HG03521 (cell line): ENCODE measurements at regions not wholly inside any gene's neighbourhood (a gene's known extent, or its start where the extent isn't known, plus 50 kb on each side); places are given as distances from the start of the nearest gene placed in this dataset.
"Not testable (repeated sequence)": the region's sequence is repeated elsewhere in the genome, so short reads cannot be mapped to it uniquely, and the experiment has no call there.

ENCODE experiments used
- ATAC-seq: cut with Tn5 transposase; IDR thresholded peaks from one replicate; pipeline ENCODE4 v1.9.1; 2021; ENCODE audit warnings: mild to moderate bottlenecking, moderate library complexity; ENCODE audit not compliant: unreplicated experiment

DNA sequence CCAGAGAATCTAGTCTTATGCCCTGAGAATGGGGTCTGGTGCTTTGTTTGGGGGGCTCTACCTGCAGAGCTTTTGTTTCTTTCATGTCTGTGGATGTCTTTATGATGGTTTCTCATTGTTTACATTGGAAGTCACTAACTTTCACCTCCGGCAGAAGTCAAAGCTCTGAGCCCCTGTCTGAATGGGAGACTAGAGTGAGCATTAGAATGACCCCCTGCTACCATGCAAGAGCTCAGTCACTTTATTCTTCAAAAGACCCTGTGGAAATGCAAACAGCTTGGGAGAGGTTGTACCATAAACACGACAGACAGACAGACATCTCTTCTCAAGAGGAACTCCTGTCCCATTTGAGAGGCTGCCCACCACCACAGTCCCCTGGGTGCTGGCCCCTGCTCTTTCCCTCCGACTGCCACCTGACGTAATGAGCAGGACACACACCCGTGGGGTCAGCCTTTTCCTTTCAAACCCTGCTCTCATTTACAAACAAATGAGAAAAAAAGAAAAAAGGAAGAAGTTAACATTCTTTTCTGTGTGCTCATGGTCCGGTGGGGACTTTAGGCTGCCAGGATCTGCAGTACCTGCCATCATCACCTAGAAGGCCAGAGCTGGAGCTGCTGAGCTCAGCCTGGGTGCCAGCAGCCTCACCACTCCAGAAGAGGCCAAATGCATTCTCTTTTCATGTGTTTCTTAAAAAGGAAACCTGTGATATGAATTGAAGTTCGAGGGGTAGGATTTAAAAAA, 91.6 kb downstream of the FZD1 start:
- ATAC-seq: no peak

DNA sequence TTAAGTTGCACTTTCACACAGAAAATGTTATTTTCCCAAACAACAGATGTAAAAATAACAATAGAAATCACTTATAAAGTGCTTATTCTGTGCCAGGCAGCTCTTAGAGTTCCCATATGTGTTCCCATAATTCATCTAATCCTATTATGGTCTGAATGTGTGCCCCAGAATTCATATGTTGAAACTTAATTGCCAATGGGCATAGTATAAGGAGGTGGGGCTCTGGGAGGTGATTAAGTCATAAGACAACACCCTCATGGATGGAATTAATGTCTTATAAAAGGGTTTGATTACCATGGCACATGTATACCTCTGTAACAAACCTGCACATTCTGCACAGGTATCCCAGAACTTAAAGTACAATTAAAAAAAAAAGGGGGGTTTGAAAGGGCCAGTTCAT, 92.7 kb downstream of the FZD1 start:
- ATAC-seq: no peak

DNA sequence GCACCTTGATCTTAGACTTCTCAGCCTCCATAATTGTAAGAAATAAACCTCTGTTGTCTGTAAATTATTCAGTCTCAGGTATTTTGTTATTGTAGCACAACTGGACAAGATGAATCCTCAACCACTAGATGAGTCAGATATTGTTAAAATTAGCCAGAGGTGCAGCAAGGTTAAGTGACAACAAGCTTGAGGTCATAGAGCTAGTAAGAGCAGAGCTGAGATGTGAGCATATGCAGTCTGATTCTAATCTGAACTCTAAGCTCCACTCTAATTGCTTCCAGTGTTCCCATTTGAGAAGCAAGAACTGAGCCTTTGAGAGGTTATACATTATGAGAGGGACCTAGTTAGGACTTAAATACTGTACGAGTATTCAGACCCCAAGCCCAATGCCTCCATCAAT, 93.1 kb downstream of the FZD1 start:
- no peak for ATAC-seq

DNA sequence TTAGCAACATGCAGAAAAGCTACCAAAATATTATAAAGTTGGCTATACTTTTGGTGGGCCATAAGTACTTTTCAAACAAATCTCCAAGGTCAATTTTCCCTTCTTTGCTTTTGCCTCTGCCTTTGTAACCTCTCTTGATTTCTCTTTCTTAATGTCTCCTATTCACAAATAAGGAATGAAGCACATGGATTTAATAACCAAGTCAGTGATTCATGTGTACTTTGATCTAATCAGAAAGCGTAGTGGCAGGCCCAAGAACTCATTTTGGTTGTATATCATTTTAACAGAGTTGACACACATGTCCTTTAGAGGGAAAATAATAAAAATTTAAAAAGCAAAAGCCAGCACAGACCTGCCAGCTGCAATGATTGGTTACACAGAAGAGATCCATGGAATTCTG, 93.7 kb downstream of the FZD1 start:
- ATAC-seq: no peak

DNA sequence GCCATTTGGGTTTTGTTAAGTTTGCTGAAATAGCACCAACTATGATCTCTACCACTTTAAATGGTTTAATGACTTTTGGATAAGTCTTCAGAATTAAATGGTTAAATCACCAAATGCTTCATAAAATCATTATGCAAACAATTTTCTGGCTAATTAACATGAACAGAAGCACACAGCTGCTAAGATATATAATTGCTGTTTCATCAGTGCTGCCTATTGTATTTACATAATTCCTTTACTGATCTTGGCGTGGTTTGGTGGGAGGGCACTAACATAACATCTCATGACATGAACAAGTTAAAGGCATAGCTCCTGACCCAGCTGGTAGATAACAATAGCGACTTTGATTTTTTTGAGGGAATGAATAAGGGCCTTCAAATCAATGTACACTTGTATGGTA, 94.1 kb downstream of the FZD1 start:
- no peak for ATAC-seq

DNA sequence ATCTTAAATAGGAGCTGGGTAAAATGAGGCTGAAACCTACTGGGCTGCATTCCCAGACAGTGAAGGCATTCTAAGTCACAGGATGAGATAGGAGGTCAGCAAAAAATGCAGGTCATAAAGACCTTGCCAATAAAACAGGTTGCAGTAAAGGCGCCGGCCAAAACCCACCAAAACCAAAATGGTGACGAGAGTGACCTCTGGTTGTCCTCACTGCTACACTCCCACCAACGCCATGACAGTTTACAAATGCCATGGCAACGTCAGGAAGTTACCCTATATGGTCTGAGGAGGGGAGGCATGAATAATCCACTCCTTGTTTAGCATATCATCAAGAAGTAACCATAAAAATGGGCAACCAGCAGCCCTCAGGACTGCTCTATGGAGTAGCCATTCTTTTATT, 100.9 kb downstream of the FZD1 start:
- not testable (repeated sequence) for ATAC-seq

DNA sequence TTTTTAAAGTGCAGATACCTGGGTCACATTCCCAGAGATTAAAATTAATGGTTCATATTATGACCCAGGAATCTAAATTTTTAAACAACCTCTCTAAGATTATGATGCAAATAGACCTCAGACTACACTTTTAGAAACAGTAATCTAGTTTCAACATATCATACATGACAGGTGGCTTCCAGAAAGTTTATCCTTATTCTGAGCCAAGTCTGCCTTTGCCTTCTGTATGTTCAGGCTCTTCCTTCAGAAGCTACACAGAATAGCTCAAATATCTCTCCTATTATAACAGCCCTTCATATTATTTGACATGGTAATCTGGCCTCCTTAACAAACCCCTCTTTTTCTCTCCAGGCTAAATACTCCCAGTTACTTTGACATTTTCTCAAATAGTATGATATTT, 101.9 kb downstream of the FZD1 start:
- ATAC-seq: no peak

DNA sequence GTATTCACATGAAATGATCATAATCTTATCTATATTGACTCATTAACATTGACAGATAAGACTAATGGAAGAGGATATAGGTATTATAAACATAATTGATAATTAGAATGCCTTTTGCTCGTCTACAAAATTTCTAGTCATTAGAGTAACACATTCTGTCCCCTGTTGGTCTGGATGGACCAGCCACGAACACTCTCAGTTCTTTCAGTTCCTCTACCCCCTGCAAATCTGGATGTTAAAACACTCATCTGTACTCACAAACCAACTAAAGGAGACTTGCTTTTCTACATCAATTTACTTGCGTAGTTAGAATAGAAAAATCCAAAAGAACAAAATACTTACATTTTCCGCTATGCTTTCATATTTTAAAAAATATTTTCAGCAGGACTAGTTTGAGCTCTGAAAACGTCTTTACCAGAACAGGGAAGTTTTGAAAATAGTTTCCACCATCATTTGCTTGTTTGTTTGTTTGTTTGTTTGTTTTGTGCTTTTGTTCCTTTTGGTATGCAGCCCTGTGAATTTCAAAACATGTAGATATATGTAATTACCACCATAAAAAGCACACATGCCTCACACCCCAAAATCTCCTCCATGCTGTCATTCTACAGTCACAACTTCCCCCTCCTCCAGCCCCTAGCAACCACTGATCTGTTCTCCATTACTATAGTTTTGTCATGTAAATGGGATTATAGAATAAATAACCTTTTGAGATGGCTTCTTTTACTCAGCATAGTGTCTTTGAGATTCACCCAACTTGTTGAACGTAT, 103.8 kb downstream of the FZD1 start:
- ATAC-seq: no peak

DNA sequence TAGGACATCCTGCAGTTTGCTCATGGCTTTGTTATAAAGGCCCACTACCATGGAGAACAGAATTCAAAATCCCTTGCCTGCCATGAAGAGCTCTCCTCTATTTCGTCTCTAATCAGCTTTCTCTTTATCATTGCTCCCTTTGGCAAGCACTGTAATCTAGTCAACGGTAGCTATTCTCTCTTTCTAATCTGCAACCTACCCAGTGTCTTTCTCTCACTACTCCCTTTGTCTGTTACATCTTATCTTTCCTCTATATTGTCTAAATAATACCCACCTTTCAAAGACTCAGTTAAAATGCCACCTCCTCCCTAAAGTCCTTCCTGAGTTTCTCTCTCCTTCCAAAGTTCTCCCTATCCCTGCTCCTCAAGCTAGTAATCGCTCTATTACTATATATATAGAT, 108.1 kb downstream of the FZD1 start:
- ATAC-seq: no peak

DNA sequence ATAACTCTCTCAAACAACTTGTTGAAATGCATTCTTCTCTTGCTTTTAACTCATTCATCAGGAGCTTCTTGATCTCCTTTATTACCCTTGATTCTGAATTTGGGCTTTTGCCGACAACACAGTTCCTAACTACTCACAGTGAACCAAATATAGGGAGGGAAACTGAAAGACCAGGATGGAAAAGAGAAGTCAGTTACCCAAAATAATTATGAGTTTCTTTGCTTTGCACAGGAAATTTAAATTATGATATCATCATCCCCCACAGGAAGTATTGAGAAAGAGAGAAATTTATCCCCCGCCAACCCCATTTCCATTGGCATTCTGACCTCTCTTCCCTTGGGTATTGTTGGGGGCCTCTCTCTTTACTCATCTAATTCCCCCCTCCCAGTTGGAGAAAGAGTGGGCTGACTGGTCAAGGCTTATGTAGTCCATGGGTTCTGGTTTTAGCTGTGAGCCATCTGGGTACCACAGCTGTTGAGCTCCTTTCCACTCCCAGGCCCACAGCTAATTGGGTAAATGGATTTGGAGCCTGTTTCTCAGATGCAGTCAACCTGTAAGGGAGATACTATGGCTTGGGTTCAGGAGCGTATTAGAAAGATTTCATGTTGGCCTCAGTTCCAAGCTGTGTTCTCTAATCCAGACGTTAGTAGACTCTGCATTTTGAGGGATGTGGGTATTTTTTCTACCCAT, 109.0 kb downstream of the FZD1 start:
- ATAC-seq: no peak

DNA sequence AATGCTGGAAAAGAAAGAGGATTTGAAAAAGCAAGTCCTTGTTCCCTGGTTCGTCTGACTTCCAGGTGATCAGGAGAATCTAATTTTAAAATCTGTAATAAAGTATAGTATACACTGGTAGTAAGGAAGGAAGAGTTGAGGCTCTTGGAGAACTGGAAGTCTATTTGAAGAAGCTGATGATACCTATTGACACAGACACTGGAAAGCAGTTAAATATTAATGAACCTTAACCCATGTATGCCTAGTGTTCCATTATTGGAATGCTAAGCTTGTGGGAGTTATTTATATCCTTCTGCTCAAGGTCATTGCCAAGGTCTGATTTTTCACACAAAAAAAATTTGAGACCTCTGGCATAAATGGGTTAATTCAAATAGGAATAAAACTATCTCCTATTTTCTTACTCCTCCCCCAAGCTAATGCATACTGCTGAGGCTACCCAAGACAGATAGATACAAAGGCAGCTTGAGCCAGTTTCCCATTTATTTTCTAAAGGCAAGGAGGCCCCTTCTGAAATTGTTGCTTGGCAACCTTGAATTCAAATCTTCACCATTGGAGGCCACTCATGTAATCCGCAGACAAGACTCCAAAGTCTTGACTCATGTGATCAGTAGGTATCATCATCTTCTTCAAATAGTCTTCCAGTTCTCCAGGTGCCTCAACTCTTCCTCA, 110.2 kb downstream of the FZD1 start:
- ATAC-seq: no peak

DNA sequence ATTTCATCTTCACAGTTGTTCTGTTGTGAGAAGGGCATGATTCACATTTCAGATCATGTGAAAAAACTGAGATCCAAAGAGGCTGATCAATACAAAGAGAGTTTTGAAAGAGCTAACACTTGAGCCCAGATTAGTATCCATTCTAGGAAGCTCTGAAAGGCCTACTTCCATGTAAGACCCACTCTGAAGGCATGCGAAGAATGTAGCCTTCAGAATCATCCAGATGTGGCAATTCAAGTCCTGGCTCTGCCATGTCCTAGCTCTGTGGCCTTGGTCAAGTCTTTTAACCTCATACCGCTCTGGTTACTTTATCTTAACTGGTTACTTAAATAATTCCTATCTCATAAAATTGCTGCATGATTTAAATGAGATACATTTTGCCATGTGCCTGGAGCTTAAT, 111.1 kb downstream of the FZD1 start:
- ATAC-seq: no peak

DNA sequence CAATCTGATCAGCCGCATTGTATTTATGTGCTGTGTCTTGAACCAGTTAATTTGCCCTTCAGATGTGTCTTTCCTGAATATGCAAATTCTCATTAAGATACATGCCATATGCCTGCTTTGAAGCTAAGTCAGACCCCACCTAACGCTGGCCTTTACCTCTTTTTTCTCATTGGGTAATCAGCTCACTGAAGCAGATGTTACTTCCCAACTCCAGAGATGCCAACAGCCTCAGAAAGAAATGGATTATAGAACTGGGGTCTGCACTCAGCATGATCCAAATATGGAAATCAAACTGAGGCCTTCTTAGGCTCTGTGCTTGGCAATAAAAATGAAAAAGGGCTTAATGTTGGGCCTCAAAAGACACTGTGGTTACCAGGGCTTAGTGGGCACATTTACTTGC, 113.9 kb downstream of the FZD1 start:
- no peak for ATAC-seq

DNA sequence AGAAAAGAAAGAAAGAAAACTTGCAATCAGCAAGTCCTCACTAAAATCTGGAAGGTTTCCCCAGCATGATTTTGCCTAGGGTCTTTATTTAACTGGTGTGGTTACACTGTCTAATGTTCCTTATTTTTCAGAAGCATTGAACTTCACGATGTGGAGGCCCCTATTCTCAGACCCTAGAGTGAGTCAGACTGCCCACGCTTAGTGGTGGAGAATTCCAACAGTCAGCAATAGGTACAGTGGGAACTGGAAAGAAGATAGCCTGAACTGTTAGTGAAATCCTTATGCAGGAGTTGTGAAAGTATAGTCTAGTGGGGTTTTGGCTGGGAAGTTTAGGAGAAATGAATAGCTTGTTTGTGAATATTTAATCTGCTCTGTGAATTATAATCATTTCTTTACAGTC, 115.0 kb downstream of the FZD1 start:
- no peak for ATAC-seq

DNA sequence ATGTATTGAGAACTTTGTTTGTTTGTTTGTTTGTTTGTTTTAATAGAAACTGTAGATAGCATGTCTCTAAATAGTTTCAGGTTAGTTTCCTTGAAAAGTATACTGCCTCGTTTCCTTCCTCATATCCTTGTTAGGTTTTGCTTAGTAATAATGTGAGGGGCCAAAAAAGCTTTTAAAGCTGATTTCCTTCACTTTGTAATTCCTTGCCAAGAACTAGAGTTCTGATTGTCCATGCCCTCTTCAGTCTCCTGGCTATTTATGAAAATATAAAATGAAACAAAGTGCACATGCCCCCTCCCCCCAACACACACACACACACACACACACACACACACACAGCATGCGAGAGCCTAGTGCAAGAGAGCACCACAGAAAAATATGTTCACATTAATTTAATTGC, 115.8 kb downstream of the FZD1 start:
- no peak for ATAC-seq

DNA sequence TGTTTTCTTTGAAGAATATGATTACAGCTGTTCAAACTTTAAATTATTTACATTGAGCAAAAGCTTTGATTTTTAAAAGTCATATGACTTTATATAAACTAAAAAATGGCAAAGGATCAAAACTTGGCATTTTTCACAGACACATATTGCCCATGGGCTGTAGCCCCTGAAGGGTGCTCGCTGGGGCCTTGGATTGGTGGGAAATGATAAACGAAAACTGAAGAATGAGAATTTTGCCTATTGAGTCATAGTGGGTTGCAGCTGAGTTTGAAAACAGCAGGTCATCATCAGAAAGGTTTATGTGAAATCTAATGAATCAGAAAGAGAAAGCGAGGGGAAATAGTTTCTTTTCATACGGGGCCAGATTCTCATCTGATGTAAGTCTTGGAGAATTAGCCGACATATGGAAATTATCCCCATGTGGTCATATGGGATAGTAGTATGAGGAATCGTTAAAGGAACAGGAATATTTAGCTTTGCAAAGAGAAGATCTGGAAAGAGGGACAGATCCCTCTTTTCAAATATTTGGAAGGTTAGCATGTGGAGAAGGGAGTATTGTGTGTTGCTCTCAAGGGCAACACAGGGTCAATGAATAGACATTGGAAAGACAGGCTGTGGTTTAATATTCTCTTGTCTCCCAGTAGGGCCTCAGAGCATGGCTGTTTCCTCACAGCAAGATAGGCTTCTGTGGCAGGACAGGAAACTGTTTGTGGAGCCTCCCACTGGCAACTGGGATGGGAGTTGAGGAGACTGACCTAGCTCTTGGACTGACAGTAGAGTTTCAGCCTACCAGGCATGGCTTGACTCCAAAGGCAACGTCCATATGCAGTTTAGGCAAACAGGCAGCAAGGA, 119.0 kb downstream of the FZD1 start:
- no peak for ATAC-seq

DNA sequence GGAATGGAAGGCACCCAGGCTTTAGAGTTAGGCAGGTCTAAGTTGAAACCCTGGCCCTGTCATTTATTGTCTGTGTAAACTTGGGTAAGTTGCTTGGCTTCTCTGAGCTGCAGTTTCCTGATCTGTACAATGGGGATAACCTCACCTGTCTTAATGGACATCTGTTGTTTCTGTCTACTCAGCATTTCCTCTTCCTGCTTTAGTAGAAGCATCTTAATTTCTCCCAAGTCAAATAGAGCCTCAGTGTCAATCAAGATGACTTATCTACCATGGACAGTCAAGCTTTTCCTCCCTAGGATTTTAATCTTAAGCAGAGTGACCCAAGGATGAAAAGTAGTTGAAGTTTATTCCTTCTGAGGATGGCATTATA, 119.7 kb downstream of the FZD1 start:
- ATAC-seq: no peak

DNA sequence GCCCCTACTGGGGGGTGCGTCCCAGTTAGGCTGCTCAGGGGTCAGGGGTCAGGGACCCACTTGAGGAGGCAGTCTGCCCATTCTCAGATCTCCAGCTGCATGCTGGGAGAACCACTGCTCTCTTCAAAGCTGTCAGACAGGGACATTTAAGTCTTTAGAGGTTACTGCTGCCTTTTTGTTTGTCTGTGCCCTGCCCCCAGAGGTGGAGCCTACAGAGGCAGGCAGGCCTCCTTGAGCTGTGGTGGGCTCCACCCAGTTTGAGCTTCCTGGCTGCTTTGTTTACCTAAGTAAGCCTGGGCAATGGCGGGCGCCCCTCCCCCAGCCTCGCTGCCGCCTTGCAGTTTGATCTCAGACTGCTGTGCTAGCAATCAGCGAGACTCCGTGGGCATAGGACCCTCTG, 130.5 kb downstream of the FZD1 start:
- not testable (repeated sequence) for ATAC-seq

DNA sequence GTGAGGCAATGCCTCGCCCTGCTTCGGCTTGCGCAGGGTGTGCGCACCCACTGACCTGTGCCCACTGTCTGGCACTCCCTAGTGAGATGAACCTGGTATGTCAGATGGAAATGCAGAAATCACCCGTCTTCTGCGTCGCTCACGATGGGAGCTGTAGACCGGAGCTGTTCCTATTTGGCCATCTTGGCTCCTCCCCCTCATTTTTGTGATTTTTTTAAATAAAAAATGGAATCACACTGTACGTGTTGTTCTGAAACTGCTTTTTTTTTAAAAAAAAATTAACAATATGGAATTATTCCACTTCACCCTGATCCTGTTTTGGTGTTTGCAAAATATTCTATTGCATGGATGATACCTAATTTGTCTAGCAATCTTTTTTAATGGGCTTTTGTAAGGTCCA, 131.1 kb downstream of the FZD1 start:
- ATAC-seq: not testable (repeated sequence)

DNA sequence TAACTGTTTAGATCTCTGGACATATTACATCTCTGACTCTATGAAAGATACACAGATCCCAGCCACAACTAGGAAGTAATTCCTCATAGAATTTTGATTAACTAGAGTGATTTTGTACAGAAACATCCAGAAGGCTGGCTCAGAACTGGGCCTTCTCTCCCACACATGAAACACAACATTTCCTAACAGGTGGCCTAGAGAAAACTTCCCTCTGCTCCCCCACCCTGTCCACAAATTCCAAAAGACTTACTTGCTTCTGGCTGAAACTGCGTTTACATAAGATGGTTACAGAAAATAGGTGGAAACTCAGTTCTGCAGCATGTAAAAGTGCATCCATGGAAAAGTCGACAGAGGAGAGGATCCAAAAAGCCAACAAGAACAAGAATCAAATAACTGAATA, 132.9 kb downstream of the FZD1 start:
- ATAC-seq: no peak

DNA sequence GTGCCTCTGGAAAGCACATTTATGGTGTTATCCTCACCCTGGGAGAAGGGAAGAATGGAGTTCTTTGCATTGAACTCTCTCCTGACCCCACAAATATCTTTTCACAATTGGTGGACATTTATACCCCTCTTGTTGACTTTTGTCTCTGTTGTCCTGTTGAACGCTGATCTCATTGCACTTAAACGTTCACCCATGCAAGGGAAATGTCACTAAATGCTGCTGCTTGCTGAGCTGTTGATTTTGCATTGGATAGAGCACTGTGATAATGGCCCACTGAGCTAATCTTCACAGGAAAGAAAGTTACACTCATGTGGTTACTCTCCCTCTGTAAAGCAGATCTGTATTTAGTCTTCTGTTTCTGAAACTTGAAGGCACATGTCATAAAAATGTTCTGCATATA, 133.4 kb downstream of the FZD1 start:
- no peak for ATAC-seq
